Stimulated activated naive B cell treated with anti-CD40 and anti-IgM and Interleukin-4, amounts not matched to agents 10 μg/mL and 1 μg/mL and 100 μg/mL, for 72 hours (primary cell): ENCODE measurements at regions not wholly inside any gene's neighbourhood (a gene's known extent, or its start where the extent isn't known, plus 50 kb on each side); places are given as distances from the start of the nearest gene placed in this dataset.
"Not testable (repeated sequence)": the region's sequence is repeated elsewhere in the genome, so short reads cannot be mapped to it uniquely, and the experiment has no call there.

Experiments
- ATAC-seq, 2 donors: fragments of 150-1000 bp; cut with Tn5 transposase; replicated peaks; 2 replicates each; pipeline ENCODE4 v1.10.0; 2021; ENCODE audit warnings: moderate library complexity in 1 of 2
- DNase-seq: peaks from one replicate; pipeline ENCODE4 v3.0.0; 2021
- H3K27ac Mint-ChIP-seq: one replicate; pipeline ENCODE4 v1.8.0; 2022; ENCODE audit warnings: mild to moderate bottlenecking, mixed read lengths
- H3K27me3 Mint-ChIP-seq, 2 donors: one replicate each; pipeline ENCODE4 v1.8.0; 2022; ENCODE audit warnings: mixed read lengths in 2 of 2
- H3K36me3 Mint-ChIP-seq, 2 donors: one replicate each; pipeline ENCODE4 v1.8.0; 2022; ENCODE audit warnings: mixed read lengths in 2 of 2, mild to moderate bottlenecking in 1 of 2
- H3K4me1 Mint-ChIP-seq, 2 donors: one replicate each; pipeline ENCODE4 v1.8.0; 2022; ENCODE audit warnings: mixed read lengths in 2 of 2, mild to moderate bottlenecking in 1 of 2
- H3K4me3 Mint-ChIP-seq, 2 donors: one replicate each; pipeline ENCODE4 v1.8.0; 2022; ENCODE audit warnings: mild to moderate bottlenecking in 2 of 2, mixed read lengths in 2 of 2, moderate library complexity in 1 of 2
- H3K9me3 Mint-ChIP-seq, 2 donors: one replicate each; pipeline ENCODE4 v1.8.0; 2022; ENCODE audit warnings: mixed read lengths in 2 of 2, mild to moderate bottlenecking in 1 of 2

- ATAC-seq (no peak), DNase-seq (no peak)
- Mint-ChIP-seq H3K9me3 (peaks cover 4 to 5% of the 10 kb centered on the region in 2 donors), H3K4me3 (no peak overlapping the region), H3K27me3 (peaks cover 17 to 24% of the 10 kb centered on the region in 2 donors), H3K36me3 (no peaks in the 10 kb centered on the region), H3K27ac (no peak overlapping the region), H3K4me1 (no peaks in the 10 kb centered on the region)
Observed at GRCh38 chr6:2611092-2611491, 139.6 kb downstream of the MYLK4 start.

- no peaks in the 10 kb centered on the region for H3K4me1 Mint-ChIP-seq
- H3K27ac Mint-ChIP-seq = no peak overlapping the region
- H3K27me3 Mint-ChIP-seq = peaks cover 16 to 30% of the 10 kb centered on the region in 2 donors
- no peaks in the 10 kb centered on the region for H3K9me3 Mint-ChIP-seq
- no peak for DNase-seq
- no peaks in the 10 kb centered on the region for H3K36me3 Mint-ChIP-seq
- H3K4me3 Mint-ChIP-seq = no peak overlapping the region
- ATAC-seq = no peak
Observed at GRCh38 chr6:2608503-2608902, 142.2 kb downstream of the MYLK4 start.

GRCh38 chr6:2600363-2600762 lies 150.4 kb downstream of the MYLK4 start:
- H3K9me3 Mint-ChIP-seq = peaks cover 2 to 5% of the 10 kb centered on the region in 2 donors
- H3K4me3 Mint-ChIP-seq = no peak overlapping the region
- H3K27me3 Mint-ChIP-seq = peaks cover 12 to 18% of the 10 kb centered on the region in 2 donors
- ATAC-seq (no peak), DNase-seq (no peak)
- no peak overlapping the region for H3K27ac Mint-ChIP-seq
- no peaks in the 10 kb centered on the region for H3K36me3 Mint-ChIP-seq
- H3K4me1 Mint-ChIP-seq = no peaks in the 10 kb centered on the region

DNA sequence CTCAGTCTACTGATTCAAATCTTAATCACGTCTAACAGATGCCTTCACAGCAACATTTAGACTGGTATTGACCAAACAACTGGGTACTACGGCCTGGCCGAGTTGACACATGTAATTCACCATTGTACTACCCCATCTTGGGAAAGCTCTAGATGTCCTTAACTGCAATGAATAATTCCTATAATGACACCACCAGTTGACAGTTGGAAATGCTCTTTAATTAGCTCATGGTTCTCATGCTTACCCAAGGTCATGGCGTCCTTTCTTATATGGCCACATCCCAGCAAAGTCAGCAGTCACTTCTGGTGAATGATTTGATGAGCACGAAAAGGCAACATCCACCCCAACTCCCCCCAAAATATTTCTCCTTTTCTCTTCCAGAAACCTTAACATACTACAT lies 150.9 kb downstream of the MYLK4 start:
- H3K4me3 Mint-ChIP-seq = no peak overlapping the region
- no peaks in the 10 kb centered on the region for H3K4me1 Mint-ChIP-seq
- no peak overlapping the region for H3K27ac Mint-ChIP-seq
- H3K27me3 Mint-ChIP-seq = peaks cover 8 to 17% of the 10 kb centered on the region in 2 donors
- ATAC-seq (no peak), DNase-seq (no peak)
- no peaks in the 10 kb centered on the region for H3K36me3 Mint-ChIP-seq
- peaks cover 2 to 5% of the 10 kb centered on the region in 2 donors for H3K9me3 Mint-ChIP-seq

DNA sequence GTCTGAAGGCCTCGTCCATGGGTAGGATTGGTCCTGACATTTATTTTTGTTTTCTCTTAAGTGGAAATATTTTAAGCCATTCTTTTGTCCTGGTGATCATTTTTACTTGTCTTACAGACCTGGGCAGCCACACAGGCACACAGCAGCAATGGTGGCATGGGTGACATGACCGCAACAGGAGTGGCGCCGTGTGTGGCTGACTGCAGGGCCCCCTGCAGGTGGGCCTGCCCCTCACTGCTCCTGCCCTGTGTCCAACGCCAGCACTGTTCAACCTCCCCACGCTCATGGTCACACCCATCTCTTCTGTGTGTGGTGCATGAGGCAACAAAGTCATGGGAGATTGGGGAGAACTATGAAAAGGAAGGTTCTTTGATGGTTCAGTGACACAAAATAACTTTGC lies 151.9 kb downstream of the MYLK4 start:
- no peak for DNase-seq
- Mint-ChIP-seq H3K36me3 (no peaks in the 10 kb centered on the region), H3K9me3 (peaks cover 2 to 5% of the 10 kb centered on the region in 2 donors), H3K4me3 (no peak overlapping the region), H3K4me1 (no peaks in the 10 kb centered on the region), H3K27ac (no peak overlapping the region), H3K27me3 (peaks cover 0 to 11% of the 10 kb centered on the region in 2 donors)
- ATAC-seq = no peak

DNA sequence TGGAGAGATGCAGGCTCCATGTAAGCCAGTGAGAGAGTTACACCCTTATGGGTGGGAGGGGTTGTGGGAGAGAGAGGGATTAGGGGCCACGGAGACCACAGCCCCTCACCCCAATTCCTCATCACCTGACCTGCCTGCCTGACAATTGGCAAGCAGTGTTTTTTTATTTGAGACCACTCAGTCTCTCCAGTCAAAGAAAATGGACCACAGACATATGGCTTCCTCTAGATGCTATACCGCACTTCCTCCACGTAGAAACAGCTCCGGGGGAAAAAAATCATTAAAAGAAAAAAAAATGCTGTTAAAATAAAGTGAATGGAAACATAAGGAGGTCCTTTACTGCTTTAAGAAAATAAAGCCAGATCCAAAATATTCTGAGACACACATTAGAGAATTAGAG lies 152.7 kb downstream of the MYLK4 start:
- peaks cover 6% of the 10 kb centered on the region in 2 donors for H3K27me3 Mint-ChIP-seq
- H3K27ac Mint-ChIP-seq = no peak overlapping the region
- no peak for ATAC-seq

GRCh38 chr6:2597457-2597856 lies 153.3 kb downstream of the MYLK4 start:
- H3K27me3 Mint-ChIP-seq = peaks cover 6 to 11% of the 10 kb centered on the region in 2 donors
- not testable (repeated sequence) for H3K36me3 Mint-ChIP-seq, H3K4me3 Mint-ChIP-seq, ATAC-seq, H3K27ac Mint-ChIP-seq, DNase-seq, H3K9me3 Mint-ChIP-seq, H3K4me1 Mint-ChIP-seq

More for the DNA sequence above, 152.7 kb downstream of the MYLK4 start:
- no peaks in the 10 kb centered on the region for H3K4me1 Mint-ChIP-seq
- DNase-seq = no peak
- peaks cover 2 to 5% of the 10 kb centered on the region in 2 donors for H3K9me3 Mint-ChIP-seq
- no peak overlapping the region for H3K4me3 Mint-ChIP-seq
- H3K36me3 Mint-ChIP-seq = no peaks in the 10 kb centered on the region

DNA sequence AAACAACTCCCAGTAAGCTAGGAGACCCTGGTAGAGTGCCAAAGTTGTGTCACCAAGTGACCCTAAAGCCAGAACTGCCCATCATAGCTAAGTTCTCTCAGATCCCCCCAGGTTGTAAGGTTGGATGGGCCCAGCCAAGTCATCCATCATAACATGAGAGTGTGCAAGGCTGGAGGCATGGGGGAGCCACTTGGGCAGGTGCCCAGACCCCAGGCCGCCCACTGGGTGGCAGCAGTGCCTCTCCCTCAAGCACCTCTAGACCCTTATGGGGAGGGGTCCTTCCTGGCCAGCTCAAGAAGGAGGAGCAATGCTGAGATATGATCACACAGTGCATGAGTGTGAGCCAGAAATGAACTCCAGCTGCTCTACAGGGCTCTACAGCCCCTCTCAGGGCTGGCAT lies 154.5 kb downstream of the MYLK4 start:
- peaks cover 11% of the 10 kb centered on the region in 2 donors for H3K27me3 Mint-ChIP-seq
- H3K4me1 Mint-ChIP-seq = no peaks in the 10 kb centered on the region
- no peak for ATAC-seq
- H3K27ac Mint-ChIP-seq = no peak overlapping the region
- H3K4me3 Mint-ChIP-seq = no peak overlapping the region
- peaks cover 2 to 5% of the 10 kb centered on the region in 2 donors for H3K9me3 Mint-ChIP-seq
- DNase-seq = no peak
- H3K36me3 Mint-ChIP-seq = no peaks in the 10 kb centered on the region

DNA sequence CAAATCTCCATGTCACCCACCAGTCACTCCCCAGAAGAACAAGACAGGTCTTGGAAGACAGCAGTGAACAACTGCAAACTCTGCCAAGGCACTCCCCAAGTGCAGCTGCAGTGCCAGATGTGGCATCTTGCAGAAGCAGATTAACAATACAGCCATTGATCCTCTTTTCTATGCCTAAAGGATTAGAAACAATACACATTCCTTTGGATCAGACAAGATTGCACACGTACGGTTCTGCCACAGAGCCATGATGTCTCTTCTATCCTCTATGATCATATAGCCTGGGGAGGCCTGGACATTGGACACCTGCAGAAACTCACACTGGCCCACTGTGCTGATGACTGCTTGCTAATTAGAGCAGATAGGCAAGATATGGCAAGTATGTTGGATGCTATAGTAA lies 155.9 kb downstream of the MYLK4 start:
- Mint-ChIP-seq H3K4me3 (no peak overlapping the region), H3K9me3 (peaks cover 0 to 2% of the 10 kb centered on the region in 2 donors), H3K27me3 (peaks cover 9 to 18% of the 10 kb centered on the region in 2 donors), H3K36me3 (no peaks in the 10 kb centered on the region), H3K4me1 (no peaks in the 10 kb centered on the region), H3K27ac (no peak overlapping the region)
- ATAC-seq = no peak
- no peak for DNase-seq

DNA sequence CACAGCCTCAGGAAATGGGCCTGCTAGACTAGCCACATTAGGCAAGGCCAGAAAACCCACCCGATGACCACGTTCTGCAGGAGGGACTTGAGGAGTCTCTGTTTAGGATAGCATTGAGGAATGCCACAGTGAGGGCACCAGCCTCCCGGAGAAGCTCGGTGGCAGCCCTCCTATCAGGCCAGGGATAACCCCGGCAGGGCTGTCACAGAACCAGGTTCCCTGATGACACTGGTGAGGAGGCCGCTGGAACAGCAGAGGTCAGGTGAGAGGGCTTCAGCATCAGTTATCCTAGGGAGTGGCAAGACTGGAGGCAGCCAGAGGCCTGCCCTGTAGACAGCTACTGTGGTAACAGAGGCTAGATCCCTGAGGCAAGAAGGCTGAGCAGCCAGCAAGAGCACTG lies 157.6 kb downstream of the MYLK4 start:
- H3K36me3 Mint-ChIP-seq = no peaks in the 10 kb centered on the region
- no peak for DNase-seq
- H3K4me3 Mint-ChIP-seq = no peak overlapping the region
- H3K27me3 Mint-ChIP-seq = peaks cover 26 to 35% of the 10 kb centered on the region in 2 donors
- no peak for ATAC-seq
- no peak overlapping the region for H3K27ac Mint-ChIP-seq
- H3K9me3 Mint-ChIP-seq = peaks cover 1 to 4% of the 10 kb centered on the region in 2 donors
- H3K4me1 Mint-ChIP-seq = no peaks in the 10 kb centered on the region

DNA sequence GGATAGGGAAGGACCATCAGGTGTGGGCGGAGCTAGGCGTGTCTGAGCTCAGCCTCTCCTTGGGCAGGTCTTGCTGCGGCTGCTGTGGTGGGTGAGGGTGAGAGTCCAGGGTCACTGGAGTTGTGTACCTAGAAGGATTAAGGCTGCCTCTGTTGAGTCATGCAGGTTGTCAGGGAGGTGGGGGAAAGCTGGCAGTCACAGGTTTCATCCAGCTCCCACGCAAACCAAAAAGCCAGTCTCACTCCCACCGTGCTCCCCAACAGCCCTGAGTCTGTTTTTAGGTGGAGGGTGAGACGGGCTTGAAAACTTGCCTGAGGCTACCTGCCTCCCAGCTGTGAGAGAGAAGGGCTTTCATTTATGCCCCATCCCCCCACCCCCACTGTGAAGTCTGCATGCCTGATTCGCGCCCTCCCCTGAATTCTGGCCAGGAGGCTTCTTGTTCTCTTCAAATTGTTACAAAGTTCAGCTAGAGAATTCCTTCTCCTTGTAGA lies 161.5 kb downstream of the MYLK4 start:
- H3K27ac Mint-ChIP-seq = no peak overlapping the region
- DNase-seq (no peak), ATAC-seq (no peak)
- H3K36me3 Mint-ChIP-seq = no peaks in the 10 kb centered on the region
- H3K4me1 Mint-ChIP-seq = no peaks in the 10 kb centered on the region
- no peak overlapping the region for H3K4me3 Mint-ChIP-seq
- H3K27me3 Mint-ChIP-seq = peaks cover 26 to 44% of the 10 kb centered on the region in 2 donors
- peaks cover 5 to 8% of the 10 kb centered on the region in 2 donors for H3K9me3 Mint-ChIP-seq

DNA sequence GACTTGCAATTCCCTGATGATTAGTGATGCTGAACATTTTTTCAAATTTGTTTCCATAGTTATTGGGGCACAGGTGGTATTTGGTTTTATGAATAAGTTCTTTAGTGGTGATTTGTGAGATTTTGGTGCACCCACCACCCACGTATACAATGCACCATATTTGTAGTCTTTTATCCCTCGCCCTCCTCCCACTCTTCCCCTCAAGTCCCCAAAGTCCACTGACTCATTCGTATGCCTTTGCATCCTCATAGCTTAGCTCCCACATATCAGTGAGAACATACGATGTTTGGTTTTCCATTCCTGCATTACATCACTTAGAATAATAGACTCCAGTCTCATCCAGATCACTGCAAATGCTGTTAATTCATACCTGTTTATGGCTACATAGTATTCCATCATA lies 167.3 kb downstream of the MYLK4 start:
- H3K27ac Mint-ChIP-seq = no peak overlapping the region
- no peak for DNase-seq
- H3K36me3 Mint-ChIP-seq = no peaks in the 10 kb centered on the region
- H3K4me1 Mint-ChIP-seq = no peaks in the 10 kb centered on the region
- H3K27me3 Mint-ChIP-seq = peaks cover 18 to 20% of the 10 kb centered on the region in 2 donors
- peaks cover 4 to 6% of the 10 kb centered on the region in 2 donors for H3K9me3 Mint-ChIP-seq
- ATAC-seq = no peak
- H3K4me3 Mint-ChIP-seq = no peak overlapping the region

- no peaks in the 10 kb centered on the region for H3K4me1 Mint-ChIP-seq
Observed at GRCh38 chr6:2582268-2582667, 168.5 kb downstream of the MYLK4 start.

DNA sequence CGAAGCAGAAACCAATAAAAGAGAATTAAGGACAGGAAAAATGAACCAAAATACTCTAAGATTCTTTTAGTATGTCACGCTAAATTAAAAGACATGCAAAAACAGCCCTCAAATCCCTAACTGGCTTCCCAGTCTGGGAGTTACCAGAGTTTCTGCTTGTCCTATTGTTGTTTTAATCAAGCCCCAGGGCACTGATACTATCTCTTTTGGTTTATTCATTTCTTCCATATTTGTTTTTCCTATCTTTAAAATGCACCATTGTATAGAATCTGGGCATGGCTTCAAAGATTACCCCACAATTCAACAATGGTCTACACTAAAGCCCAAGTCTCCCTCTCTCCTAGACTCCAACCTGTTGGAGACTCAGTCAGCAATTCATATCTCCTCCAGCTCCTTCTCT lies 169.1 kb downstream of the MYLK4 start:
- no peak overlapping the region for H3K27ac Mint-ChIP-seq
- DNase-seq = no peak
- no peak for ATAC-seq
- H3K4me1 Mint-ChIP-seq = no peaks in the 10 kb centered on the region
- H3K27me3 Mint-ChIP-seq = peaks cover 15 to 21% of the 10 kb centered on the region in 2 donors
- no peak overlapping the region for H3K4me3 Mint-ChIP-seq
- H3K9me3 Mint-ChIP-seq = peaks cover 2 to 3% of the 10 kb centered on the region in 2 donors
- H3K36me3 Mint-ChIP-seq = no peaks in the 10 kb centered on the region

More at GRCh38 chr6:2582268-2582667, 168.5 kb downstream of the MYLK4 start:
- H3K27me3 Mint-ChIP-seq = peaks cover 15 to 21% of the 10 kb centered on the region in 2 donors
- H3K9me3 Mint-ChIP-seq = peaks cover 2 to 4% of the 10 kb centered on the region in 2 donors
- DNase-seq (no peak), ATAC-seq (no peak)
- H3K4me3 Mint-ChIP-seq = no peak overlapping the region
- H3K36me3 Mint-ChIP-seq = no peaks in the 10 kb centered on the region
- no peak overlapping the region for H3K27ac Mint-ChIP-seq

DNA sequence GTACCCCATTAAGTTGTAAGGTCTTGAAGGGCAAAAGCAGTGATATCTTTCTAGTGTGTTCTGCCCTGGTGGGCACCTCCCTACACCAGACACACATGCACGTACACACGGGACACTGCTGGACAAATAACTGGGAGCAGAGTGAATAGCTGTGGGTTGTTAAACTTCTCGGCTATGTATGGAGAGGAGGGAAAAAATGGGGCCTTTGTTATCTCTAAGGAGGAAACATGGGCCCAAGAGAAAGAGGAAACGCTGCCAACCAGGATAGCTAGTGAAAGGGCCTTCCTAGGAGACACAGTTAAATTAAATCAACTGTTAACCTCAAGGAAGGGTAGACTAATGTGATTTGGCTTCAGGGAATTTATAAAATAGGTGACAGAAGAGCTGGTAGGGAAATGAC lies 169.7 kb downstream of the MYLK4 start:
- no peak overlapping the region for H3K27ac Mint-ChIP-seq
- H3K36me3 Mint-ChIP-seq = no peaks in the 10 kb centered on the region
- DNase-seq (no peak), ATAC-seq (no peak)
- peaks cover 19 to 21% of the 10 kb centered on the region in 2 donors for H3K27me3 Mint-ChIP-seq
- peaks cover 0 to 2% of the 10 kb centered on the region in 2 donors for H3K9me3 Mint-ChIP-seq
- H3K4me1 Mint-ChIP-seq = no peaks in the 10 kb centered on the region
- H3K4me3 Mint-ChIP-seq = no peak overlapping the region
